HG03025 (cell line): ENCODE measurements at regions not wholly inside any gene's neighbourhood (a gene's known extent, or its start where the extent isn't known, plus 50 kb on each side); places are given as distances from the start of the nearest gene placed in this dataset.
"Not testable (repeated sequence)": the region's sequence is repeated elsewhere in the genome, so short reads cannot be mapped to it uniquely, and the experiment has no call there.

Source experiments
- ATAC-seq: cut with Tn5 transposase; IDR thresholded peaks from one replicate; pipeline ENCODE4 v1.9.1; 2021; ENCODE audit warnings: mild to moderate bottlenecking, moderate library complexity; ENCODE audit not compliant: unreplicated experiment, low FRiP score

DNA sequence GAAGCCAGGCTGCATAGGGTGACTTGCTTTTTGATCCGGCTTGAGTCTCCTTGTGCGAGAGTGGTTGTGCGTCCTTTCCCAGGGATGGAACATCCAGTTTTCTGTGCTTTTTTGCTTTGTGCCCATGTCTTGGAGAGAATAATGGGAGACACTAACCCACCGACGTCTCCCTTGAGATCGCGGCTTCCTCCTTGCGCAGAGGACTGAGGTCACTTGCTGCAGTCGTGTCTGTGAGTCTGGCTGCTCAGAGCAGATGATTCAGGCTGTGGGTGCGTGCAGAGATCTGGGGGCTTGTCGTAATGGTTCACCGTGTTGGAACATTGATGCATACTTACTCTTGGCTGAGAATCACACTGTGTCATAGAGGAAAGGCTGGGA is 164.5 kb upstream of the CACNA1E start:
- no peak for ATAC-seq

- ATAC-seq = no peak
Observed at GRCh38 chr1:181319907-181320306, 163.4 kb upstream of the CACNA1E start.

- ATAC-seq = no peak
Observed at GRCh38 chr1:181324797-181325616, 158.3 kb upstream of the CACNA1E start.

DNA sequence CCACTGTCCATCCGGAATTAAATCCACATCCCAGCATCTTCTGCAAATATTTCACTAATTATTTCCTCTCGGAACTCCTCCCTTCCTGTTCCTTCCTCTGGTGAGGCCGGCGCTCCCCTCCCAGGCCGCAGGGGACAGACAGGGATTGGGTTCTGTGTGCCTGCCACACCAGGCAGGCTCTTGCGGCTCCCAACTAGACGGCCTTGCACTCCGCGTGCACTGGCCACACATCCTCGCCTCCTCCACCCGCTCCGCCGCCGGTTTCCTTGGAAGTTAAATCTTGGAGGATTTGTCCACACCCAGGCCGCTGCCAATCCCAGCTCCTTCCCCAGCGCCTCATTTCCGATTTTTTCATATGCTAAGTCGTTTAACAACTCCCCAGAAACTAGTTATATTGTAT is 157.6 kb upstream of the CACNA1E start:
- not testable (repeated sequence) for ATAC-seq

- ATAC-seq = no peak
Observed at GRCh38 chr1:181326348-181326747, 157.0 kb upstream of the CACNA1E start.

- ATAC-seq = no peak
Observed at GRCh38 chr1:181327796-181328195, 155.5 kb upstream of the CACNA1E start.

DNA sequence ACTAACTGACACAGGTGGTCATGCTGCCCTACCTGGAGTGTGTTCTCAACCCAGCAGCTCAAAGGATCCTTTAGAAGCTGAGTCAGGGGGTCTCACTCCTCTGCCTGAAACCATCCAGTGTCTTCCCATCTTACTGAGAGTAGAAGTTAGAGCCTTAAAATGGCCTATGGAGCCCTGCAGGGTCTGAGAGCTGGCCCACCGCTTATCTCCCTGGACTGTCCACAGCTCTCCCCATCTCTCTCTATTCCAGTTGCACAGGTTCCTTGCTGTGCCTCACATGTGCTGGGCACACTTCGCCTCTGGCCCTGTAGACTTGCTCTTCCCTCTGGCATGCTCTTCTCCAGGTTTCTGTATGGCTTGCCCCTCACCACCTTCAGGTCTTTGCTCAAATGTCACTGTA is 148.6 kb upstream of the CACNA1E start:
- no peak for ATAC-seq

GRCh38 chr1:181335631-181336030 is 147.7 kb upstream of the CACNA1E start:
- ATAC-seq = no peak

DNA sequence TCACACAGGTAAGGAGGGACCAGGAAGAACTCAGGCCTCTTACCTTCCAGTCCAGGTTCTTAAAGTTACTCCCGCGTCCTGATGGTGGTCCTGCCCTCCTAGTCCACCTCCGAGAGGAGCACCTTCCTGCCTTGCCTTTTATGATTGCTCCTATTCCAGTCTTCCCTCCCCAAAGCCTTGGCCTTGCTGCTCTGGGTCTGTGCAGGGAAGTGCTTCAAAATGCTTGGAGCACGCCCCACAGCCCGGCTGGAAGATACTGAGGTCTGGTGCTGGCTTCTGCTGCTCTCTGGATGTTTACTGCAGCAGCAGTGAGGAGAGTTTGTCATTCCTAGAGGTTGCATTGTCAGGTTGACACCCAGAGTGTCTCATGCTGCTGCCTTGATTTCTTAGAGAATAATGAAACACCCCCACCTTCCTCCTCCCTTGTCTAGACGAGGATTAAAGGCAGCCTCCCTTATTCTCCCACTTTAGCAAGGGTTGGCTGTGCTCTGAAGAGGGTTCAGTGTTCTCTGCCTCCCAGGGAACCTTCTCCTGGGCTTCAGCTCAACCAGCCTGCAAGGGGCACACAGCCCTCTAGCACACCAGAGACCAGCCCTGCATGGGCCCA is 142.2 kb upstream of the CACNA1E start:
- no peak for ATAC-seq

- ATAC-seq = no peak
Observed at GRCh38 chr1:181344091-181344490, 139.2 kb upstream of the CACNA1E start.

- ATAC-seq = no peak
Observed at GRCh38 chr1:181345146-181345545, 138.2 kb upstream of the CACNA1E start.

GRCh38 chr1:181347495-181348390 is 135.6 kb upstream of the CACNA1E start:
- ATAC-seq = no peak

GRCh38 chr1:181349512-181349911 is 133.8 kb upstream of the CACNA1E start:
- ATAC-seq = no peak

- ATAC-seq = no peak
Observed at GRCh38 chr1:181350131-181350530, 133.2 kb upstream of the CACNA1E start.

GRCh38 chr1:181351740-181352139 is 131.6 kb upstream of the CACNA1E start:
- ATAC-seq = no peak

GRCh38 chr1:181352695-181353094 is 130.6 kb upstream of the CACNA1E start:
- ATAC-seq = no peak

DNA sequence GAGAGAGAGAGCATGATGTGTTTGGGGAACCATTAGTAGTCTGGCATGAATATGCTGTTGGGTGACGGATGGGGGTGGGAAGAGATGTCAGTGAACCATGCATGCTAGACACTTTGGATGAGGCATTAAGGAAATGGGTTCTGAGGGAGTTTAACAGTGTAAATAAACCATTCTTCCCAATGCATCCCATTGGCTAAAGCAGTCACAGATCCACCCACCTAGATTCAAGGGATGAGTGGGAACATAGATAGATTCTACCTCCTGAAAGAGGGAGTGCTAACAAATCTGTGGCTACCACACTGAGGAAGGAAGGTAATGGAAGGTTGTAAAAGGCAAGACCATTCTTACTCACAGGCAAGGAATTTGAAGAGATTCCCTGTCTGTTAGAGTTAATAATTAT is 129.8 kb upstream of the CACNA1E start:
- no peak for ATAC-seq

DNA sequence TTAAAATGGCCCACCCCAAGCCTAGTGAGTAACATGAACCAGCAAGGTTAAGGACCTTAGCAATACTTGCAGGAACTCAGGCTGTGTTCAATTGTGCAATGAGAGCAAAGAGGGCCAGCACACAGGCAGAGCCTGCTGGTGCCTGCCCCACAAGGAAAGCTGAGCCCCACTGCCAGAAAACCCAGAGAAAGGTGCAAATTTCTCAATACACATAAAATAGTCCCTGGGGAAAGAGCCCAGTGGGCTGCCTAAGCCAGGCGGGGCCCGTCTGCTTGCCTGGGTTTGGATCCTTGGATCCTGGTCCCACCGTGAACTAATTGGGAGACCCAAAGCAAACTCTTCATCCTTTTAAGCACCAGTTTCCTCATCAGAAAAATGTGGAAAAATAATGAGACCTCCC is 128.5 kb upstream of the CACNA1E start:
- no peak for ATAC-seq

GRCh38 chr1:181356505-181357340 is 126.6 kb upstream of the CACNA1E start:
- ATAC-seq = no peak

DNA sequence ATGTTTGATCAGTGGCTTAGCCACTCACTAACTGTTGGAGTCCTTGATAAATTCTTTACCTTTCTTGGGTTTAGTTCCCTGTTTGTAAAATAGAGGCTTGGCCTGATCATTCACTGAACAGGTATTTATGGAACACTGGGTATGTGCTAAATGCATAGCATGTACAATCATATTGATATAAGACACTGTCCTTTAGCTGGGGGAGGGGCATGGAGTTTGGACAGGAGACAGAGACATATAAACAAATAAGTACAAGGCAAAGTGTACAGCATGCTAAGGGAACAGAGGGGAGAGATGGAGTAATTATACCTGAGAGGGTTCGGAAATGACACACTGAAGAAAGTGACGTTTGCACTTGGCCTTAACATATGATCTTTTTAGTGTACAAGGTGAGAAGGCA is 124.3 kb upstream of the CACNA1E start:
- ATAC-seq = no peak
